GM23338 (cell line): ENCODE measurements at regions not wholly inside any gene's neighbourhood (a gene's known extent, or its start where the extent isn't known, plus 50 kb on each side); places are given as distances from the start of the nearest gene placed in this dataset.

Experiments
- ATAC-seq: fragments of 200-7000 bp; cut with Tn5 transposase; 3 replicates; pipeline ENCODE4 v1.9.1; 2020
- DNase-seq: peaks from one replicate; pipeline ENCODE4 v3.0.0-alpha.2; 2015; ENCODE audit warnings: low spot score
- H2AFZ ChIP-seq: fragments of 200-600 bp; sonication (generic); 2 replicates; pipeline ENCODE4 v1.8.0; 2016; ENCODE audit warnings: antibody characterized with exemption, mild to moderate bottlenecking, moderate library complexity
- H3F3A ChIP-seq: fragments of 200-600 bp; sonication (generic); replicated peaks from 2 replicates; pipeline ENCODE4 v1.8.0; 2017; ENCODE audit warnings: antibody characterized with exemption, mixed run types, low read depth
- H3K27ac ChIP-seq: fragments of 200-600 bp; sonication (generic); 2 replicates; pipeline ENCODE4 v1.6.1; 2016; ENCODE audit warnings: low read depth
- H3K27me3 ChIP-seq: fragments of 200-600 bp; sonication (generic); 2 replicates; pipeline ENCODE4 v1.8.0; 2016; ENCODE audit warnings: mild to moderate bottlenecking, mixed run types, moderate library complexity; ENCODE audit not compliant: insufficient read depth
- H3K36me3 ChIP-seq: fragments of 200-600 bp; sonication (generic); 2 replicates; pipeline ENCODE4 v1.8.0; 2016; ENCODE audit warnings: mild to moderate bottlenecking; ENCODE audit not compliant: insufficient read depth
- H3K4me1 ChIP-seq: fragments of 200-600 bp; sonication (generic); 2 replicates; pipeline ENCODE4 v1.8.0; 2016; ENCODE audit warnings: mild to moderate bottlenecking, moderate library complexity; ENCODE audit not compliant: insufficient read depth
- H3K4me2 ChIP-seq: fragments of 200-600 bp; sonication (generic); 2 replicates; pipeline ENCODE4 v1.7.1; 2017; ENCODE audit warnings: mixed run types
- H3K4me3 ChIP-seq: fragments of 200-600 bp; sonication (generic); 2 replicates; pipeline ENCODE4 v1.6.1; 2016; ENCODE audit warnings: mixed run types
- H3K79me2 ChIP-seq: fragments of 200-600 bp; sonication (generic); replicated peaks from 2 replicates; pipeline ENCODE4 v1.8.0; 2017; ENCODE audit warnings: mild to moderate bottlenecking; ENCODE audit not compliant: insufficient read depth
- H3K9me2 ChIP-seq: fragments of 200-600 bp; sonication (generic); 2 replicates; pipeline ENCODE4 v1.8.0; 2017; ENCODE audit not compliant: insufficient read depth
- H4K20me1 ChIP-seq: fragments of 200-600 bp; sonication (generic); replicated peaks from 2 replicates; pipeline ENCODE4 v1.8.0; 2017; ENCODE audit warnings: mild to moderate bottlenecking; ENCODE audit not compliant: insufficient read depth
- H3K27ac Mint-ChIP-seq: 2 replicates; pipeline ENCODE4 v1.8.0; 2020; ENCODE audit warnings: inconsistent platforms, mild to moderate bottlenecking, moderate library complexity, mixed read lengths
- H3K27me3 Mint-ChIP-seq: 3 replicates; pipeline ENCODE4 v1.8.0; 2022; ENCODE audit warnings: low read depth, mild to moderate bottlenecking, moderate library complexity, mixed read lengths, inconsistent platforms; ENCODE audit not compliant: insufficient read depth, poor library complexity
- H3K36me3 Mint-ChIP-seq: 3 replicates; pipeline ENCODE4 v1.8.0; 2021; ENCODE audit warnings: low read depth, mild to moderate bottlenecking, inconsistent platforms, moderate library complexity, mixed read lengths
- H3K4me1 Mint-ChIP-seq: 3 replicates; pipeline ENCODE4 v1.8.0; 2020; ENCODE audit warnings: mild to moderate bottlenecking, inconsistent platforms, mixed read lengths
- H3K4me3 Mint-ChIP-seq: 3 replicates; pipeline ENCODE4 v1.8.0; 2021; ENCODE audit warnings: moderate library complexity, mild to moderate bottlenecking, inconsistent platforms, mixed read lengths
- H3K9me3 Mint-ChIP-seq: 3 replicates; pipeline ENCODE4 v1.8.0; 2020; ENCODE audit warnings: moderate library complexity, mild to moderate bottlenecking, inconsistent platforms, mixed read lengths
- CREB1 ChIP-seq: fragments of 250-450 bp; sonication (Bioruptor Pico); IDR thresholded peaks from 2 replicates; pipeline ENCODE4 v1.5.0; 2020; ENCODE audit warnings: low read depth, mild to moderate bottlenecking, moderate library complexity
- CTCF ChIP-seq, 2 experiments: fragments of 200-600 bp in 1 of 2; sonication (generic) in 1 of 2; conservative IDR thresholded peaks; 2 replicates each; pipeline versions ENCODE4 v1.5.1 to v1.6.1; 2016 to 2017; ENCODE audit warnings: antibody characterized with exemption in 2 of 2, low read depth in 2 of 2, mild to moderate bottlenecking in 2 of 2, moderate library complexity in 1 of 2
- ETS1 ChIP-seq: IDR thresholded peaks from 2 replicates; pipeline ENCODE4 v1.6.1; 2016; ENCODE audit warnings: antibody characterized with exemption
- EZH2 ChIP-seq: fragments of 200-600 bp; sonication (generic); IDR thresholded peaks from one replicate; pipeline ENCODE4 v1.8.0; 2017; ENCODE audit warnings: antibody characterized with exemption, mild to moderate bottlenecking, low read depth; ENCODE audit not compliant: unreplicated experiment
- EZH2phosphoT487 ChIP-seq: fragments of 200-600 bp; sonication (generic); IDR thresholded peaks from one replicate; pipeline ENCODE4 v1.8.1; 2018; ENCODE audit warnings: antibody characterized with exemption; ENCODE audit not compliant: unreplicated experiment
- JUNB ChIP-seq: IDR thresholded peaks from one replicate; pipeline ENCODE4 v1.6.1; 2016; ENCODE audit warnings: antibody characterized with exemption; ENCODE audit not compliant: unreplicated experiment
- NANOG ChIP-seq: IDR thresholded peaks from 2 replicates; pipeline ENCODE4 v1.6.1; 2016; ENCODE audit warnings: antibody characterized with exemption, borderline replicate concordance
- POLR2AphosphoS5 ChIP-seq: IDR thresholded peaks from 2 replicates; pipeline ENCODE4 v1.6.1; 2016; ENCODE audit warnings: antibody characterized with exemption, low read depth
- REST ChIP-seq: IDR thresholded peaks from one replicate; pipeline ENCODE4 v1.6.1; 2018; ENCODE audit warnings: antibody characterized with exemption; ENCODE audit not compliant: unreplicated experiment
- STAT1 ChIP-seq: IDR thresholded peaks from one replicate; pipeline ENCODE4 v1.6.1; 2016; ENCODE audit warnings: antibody characterized with exemption; ENCODE audit not compliant: unreplicated experiment
- ZNF114 ChIP-seq: fragments of 250-450 bp; sonication (Bioruptor Pico); IDR thresholded peaks from 2 replicates; pipeline ENCODE4 v1.5.0; 2020; ENCODE audit warnings: mild to moderate bottlenecking, moderate library complexity
- ZNF331 ChIP-seq: fragments of 250-450 bp; sonication (Bioruptor Pico); IDR thresholded peaks from 2 replicates; pipeline ENCODE4 v1.5.0; 2020; ENCODE audit warnings: low read depth, mild to moderate bottlenecking, moderate library complexity
- ZNF462 ChIP-seq: fragments of 250-450 bp; sonication (Bioruptor Pico); IDR thresholded peaks from 2 replicates; pipeline ENCODE4 v1.5.0; 2020; ENCODE audit warnings: mild to moderate bottlenecking, moderate library complexity

- H3K36me3 Mint-ChIP-seq, result no peaks in the 10 kb centered on the region
- DNase-seq (no peak), ATAC-seq (no peak)
- H3K4me2 ChIP-seq, result no peak overlapping the region
- H3K4me1 ChIP-seq, result no peaks in the 10 kb centered on the region
- H3K9me3 Mint-ChIP-seq, result no peaks in the 10 kb centered on the region
- H3K4me3 ChIP-seq, result no peak overlapping the region
- no peaks in the 10 kb centered on the region for H3F3A ChIP-seq
- H3K79me2 ChIP-seq, result no peaks in the 10 kb centered on the region
- H3K4me3 Mint-ChIP-seq, result no peak overlapping the region
- no peaks in the 10 kb centered on the region for H3K27me3 Mint-ChIP-seq
- H3K27ac Mint-ChIP-seq, result no peak overlapping the region; the same call in 1 of the 2 replicates
- no peaks in the 10 kb centered on the region for H3K36me3 ChIP-seq
- H3K27me3 ChIP-seq, result no peaks in the 10 kb centered on the region
- 0 out of 2 replicates have a peak, but pooled peaks cover 5% of the 10 kb centered on the region for H3K9me2 ChIP-seq
- TF ChIP-seq REST, result no peak
- TF ChIP-seq STAT1, result no peak
- no peak for TF ChIP-seq ETS1
- no peak for TF ChIP-seq EZH2
- TF ChIP-seq ZNF114, result no peak
- TF ChIP-seq POLR2AphosphoS5, result no peak
- TF ChIP-seq CREB1 (CRISPR knock-in tag), result no peak
- no peak for TF ChIP-seq NANOG
- TF ChIP-seq ZNF331 (CRISPR knock-in tag), result no peak
- no peak for TF ChIP-seq CTCF (conservative IDR thresholded peaks at IDR 0.05; ENCODE audit: low read depth in 2 of 2)
- TF ChIP-seq JUNB, result no peak
- TF ChIP-seq EZH2phosphoT487, result no peak
- no peak for TF ChIP-seq ZNF462 (CRISPR knock-in tag)
- H2AFZ ChIP-seq, result no peak overlapping the region; the same call in 1 of the 2 replicates
- peaks cover 4% of the 10 kb centered on the region; the same call in 1 of the 3 replicates for H3K4me1 Mint-ChIP-seq
- H4K20me1 ChIP-seq, result no peaks in the 10 kb centered on the region
- H3K27ac ChIP-seq, result no peak overlapping the region
Observed at GRCh38 chr1:101410048-101410878, 173.4 kb downstream of the S1PR1 start.
